Skin of body (tissue), 1 donor: ENCODE measurements at regions not wholly inside any gene's neighbourhood (a gene's known extent, or its start where the extent isn't known, plus 50 kb on each side); places are given as distances from the start of the nearest gene placed in this dataset.

ENCODE experiments used
- DNase-seq: peaks from one replicate; lab custom pipeline; 2025; lab: John Stamatoyannopoulos, UW

DNA sequence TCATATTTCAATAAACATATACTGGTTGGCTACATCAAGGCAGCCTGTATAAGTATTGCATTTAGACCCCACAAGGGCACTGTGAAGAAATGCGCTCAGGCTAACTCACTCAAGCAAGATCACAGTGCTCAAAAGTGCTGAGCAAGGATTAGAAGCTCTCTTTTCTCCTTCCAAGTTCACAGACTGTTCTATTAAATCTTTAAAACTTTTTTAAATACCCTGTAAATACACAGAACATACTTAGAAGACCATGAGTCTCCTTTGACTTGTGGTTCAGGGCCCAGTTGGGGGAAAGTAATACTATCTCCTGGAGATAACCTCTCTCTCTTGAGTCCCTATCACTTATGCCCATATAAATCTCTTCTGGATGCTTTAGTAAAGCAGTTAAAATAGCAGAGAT, 152.9 kb downstream of the SP3 start:
- DNase-seq: no peak

DNA sequence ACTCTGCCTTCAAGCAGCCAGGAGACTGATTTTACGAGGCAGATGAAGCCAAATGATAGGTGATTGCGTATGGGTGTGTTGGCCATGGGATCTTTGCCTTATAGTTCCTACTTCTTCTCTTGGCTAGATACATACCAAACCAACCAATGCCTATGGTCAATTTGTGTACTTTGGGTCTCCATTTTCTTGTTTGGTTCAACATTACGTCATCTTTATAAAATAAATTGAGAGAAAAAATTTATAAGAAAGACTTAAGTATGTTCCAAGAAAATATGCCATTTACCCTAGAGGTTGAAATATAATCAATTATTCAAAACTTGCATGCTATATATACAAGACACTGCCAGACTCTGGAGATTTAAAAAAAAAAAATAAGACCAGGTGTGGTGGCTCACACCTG, 150.9 kb downstream of the SP3 start:
- no peak for DNase-seq

GRCh38 chr2:173815772-173816171, 149.4 kb downstream of the SP3 start:
- DNase-seq: no peak

DNA sequence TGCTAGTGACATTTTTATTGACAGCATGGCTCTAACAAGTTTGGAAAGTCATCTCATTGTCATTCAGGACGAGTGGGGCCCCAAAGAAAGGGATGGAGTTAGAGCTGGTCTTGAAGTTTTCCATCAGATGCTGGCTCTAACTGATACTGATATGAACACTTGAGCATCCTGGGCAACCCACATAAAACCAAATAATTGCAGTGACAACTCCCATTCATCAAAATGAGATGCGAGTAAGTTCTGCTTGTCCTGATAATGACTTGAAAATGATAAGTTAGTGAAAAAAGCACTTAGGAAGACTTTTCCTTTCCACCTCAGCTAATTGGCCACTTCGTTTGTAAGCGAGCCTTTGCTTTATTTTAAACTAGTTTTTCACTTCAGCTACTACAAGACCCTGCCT, 147.6 kb downstream of the SP3 start:
- DNase-seq: no peak

GRCh38 chr2:173818285-173818684, 146.9 kb downstream of the SP3 start:
- DNase-seq: no peak

DNA sequence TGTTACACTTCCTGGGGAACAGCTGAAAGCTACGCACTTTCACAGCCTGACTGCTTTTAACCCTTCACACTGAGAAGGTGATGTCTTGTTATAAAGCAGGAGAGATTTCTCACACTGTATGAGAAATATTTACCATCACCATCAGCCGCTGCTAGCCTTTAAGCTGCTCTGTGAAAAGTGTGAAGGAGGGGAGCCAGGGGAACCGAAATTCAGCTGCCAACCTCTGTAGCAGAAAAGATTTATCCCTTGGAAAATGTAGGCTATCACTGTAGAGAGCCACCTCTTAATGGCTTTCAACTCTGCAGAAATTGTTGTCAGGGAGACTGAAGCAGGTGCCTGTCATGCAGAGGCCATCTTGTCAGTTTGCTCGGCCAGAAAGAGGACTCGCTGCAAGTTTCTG, 145.3 kb downstream of the SP3 start:
- no peak for DNase-seq

DNA sequence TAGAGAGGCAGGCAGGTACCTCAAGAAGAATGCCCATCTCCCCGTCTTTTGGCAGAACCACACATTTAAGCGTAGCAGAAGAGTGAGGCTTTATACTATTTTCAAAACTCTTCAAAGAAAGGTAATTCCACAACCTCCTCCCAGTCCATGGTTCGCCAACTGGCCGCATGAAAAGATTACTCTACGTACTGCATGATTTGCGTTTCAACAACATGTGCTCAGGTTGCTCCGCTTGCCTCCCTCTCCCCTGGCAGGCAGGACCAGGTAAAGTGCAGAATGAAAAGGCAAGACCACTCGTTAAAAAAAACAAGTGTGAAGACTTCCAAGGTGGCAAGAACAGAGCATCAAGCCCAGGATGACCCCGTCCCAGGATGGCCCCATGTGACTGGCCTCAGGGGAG, 143.7 kb downstream of the SP3 start:
- no peak for DNase-seq

GRCh38 chr2:173822889-173823542, 142.2 kb downstream of the SP3 start:
- no peak for DNase-seq

DNA sequence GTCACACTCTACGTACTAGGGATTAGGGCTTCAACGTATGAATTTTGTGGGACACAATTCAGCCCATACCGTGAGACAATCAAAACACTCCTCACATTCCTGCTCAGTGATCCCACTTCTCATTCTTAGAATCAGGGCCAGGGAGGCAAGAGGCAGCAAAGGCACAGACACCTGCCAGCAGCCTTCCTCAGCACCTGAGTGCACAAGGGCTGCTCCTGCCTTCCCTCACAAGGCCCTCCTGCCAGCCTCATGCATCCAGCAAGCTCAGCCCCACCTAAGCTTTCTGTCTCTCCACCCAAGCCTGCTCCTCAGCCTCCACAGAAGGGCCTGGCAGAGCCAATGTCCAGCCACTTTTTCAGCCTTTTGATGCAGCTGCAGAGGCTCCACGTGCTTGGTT, 141.6 kb downstream of the SP3 start:
- no peak for DNase-seq

DNA sequence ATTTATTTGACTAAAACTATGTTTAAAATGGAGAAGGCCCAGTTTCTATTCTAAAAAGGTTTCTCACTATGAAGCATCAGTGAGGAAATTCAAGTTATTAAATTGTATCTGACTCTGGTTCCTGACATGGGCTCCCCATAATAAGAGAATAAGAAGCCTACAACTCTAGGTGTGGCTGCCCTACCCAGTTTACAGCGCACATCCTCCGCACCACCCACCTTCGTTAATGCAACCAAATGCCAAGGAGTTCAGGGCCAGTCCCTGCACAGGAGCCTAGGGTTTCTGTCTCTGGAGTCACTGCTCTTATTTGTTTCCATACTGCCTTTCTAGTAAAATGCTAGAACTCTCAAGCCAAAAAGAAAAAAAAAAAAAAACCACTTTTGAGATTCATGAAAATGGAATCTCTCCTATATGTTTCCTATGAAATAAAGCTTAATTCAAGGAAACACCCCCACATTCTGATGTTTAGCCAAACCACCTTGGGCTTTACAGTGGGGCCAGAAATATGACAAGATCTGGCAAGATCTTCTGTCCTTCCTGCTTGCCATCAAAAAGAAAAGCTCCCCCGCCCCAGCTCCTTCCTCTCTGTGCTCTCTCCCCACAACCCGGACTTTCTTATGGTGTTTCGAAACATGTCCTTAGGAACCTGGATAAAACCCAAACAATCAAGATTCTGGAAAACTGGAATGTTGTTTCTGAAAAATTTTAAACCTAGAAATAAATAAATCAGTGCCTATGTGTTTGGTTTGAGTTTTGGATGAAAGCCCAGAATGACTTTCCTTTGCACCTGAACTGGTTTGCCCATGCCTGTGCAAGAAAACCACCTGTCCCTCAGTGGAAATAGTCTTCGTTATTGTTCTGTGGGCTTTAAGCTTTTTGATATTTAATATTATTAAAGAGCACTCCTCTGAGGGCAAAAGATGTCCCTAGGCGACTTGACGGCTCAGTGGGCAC, 136.7 kb downstream of the SP3 start:
- no peak for DNase-seq

GRCh38 chr2:173829727-173830126, 135.4 kb downstream of the SP3 start:
- DNase-seq: no peak

GRCh38 chr2:173830170-173830569, 135.0 kb downstream of the SP3 start:
- no peak for DNase-seq

DNA sequence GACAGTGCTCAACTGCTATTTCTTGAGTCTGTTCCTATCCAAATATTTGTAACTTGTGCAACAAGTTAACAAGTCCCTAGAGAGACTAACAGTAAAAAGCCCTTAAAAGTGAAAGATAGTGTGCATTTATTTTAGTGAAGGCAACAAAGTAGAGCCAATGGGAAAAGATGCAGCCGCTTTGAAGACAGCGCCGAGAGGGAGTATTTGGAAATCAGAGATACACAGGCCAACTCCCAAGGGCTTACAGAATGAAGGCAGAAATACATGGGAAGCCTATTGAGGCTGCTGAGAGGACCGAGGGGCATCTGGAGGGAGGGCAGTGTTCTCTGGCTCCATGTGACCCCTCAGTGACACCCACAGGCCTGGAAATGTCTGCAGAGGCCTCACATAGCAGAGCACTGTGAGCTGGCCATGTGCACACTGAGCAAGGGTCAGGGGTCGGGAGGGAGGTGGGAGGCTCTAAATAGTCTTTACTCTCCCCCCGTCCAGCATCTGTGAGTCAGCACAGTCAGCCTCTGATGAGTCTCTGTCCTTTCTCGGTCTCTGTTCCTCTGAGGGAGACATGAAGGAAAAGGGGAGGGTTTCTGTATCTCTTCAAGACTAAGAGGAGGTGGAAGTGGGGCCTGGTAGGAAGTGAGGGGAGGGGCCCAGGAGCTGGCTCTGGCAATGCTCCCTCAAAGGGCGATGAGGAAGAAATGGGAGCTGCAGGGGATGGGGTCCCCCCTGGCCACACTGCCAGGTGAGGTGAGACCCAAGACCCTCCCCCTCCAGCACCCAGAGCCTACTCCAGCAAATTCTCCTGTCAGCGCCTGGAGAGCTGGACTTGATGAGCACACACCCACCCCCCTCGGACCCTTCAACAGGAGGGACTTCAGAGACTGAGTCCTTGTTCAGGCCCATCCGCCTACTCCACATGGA, 133.6 kb downstream of the SP3 start:
- DNase-seq: peak; percentile 77

DNA sequence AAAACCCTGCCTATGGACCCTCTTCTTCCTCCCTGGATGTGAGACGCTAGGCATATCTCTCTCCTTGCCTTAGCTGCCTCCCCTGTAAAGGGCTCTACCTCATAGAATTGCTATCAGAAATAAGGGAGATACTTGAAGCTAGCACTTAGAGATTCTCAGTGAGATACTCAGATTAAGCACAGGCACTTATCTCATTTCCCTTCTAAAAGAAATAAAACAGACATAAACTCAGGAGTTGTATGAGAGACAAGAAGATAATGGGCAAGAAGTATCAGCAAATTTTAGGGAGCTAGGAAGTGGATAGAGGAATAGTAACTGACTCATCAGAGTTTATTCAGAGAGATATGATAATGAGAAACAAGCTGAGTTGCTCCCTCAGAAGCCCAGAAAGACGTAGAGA, 131.0 kb downstream of the SP3 start:
- no peak for DNase-seq

DNA sequence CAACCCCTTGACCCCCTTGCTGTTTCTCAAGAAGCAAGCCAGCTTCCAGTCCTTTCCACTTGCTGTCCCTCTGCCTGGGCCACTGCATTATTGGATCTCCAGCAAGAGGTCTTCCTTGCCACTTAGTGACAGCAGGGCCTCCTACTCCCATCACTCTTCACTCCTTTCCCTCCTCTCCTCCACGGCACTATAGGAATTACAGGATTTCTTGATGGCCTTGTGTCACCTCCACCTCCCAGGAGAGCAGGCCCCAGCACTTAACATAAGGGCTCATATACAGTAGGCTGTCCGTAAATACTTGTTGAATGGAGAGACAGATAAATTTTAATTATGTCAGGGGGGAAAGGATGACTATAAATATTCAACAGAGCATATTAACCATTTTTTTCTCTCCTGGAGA, 129.4 kb downstream of the SP3 start:
- DNase-seq: no peak

- DNase-seq: no peak
Measured at GRCh38 chr2:173841110-173841509, 124.1 kb downstream of the SP3 start.

- no peak for DNase-seq
Measured at GRCh38 chr2:173843526-173843925, 121.6 kb downstream of the SP3 start.

- DNase-seq: peak; percentile 86
Measured at GRCh38 chr2:173851141-173851641, 114.0 kb downstream of the SP3 start.

- no peak for DNase-seq
Measured at GRCh38 chr2:173854141-173854540, 111.0 kb downstream of the SP3 start.

DNA sequence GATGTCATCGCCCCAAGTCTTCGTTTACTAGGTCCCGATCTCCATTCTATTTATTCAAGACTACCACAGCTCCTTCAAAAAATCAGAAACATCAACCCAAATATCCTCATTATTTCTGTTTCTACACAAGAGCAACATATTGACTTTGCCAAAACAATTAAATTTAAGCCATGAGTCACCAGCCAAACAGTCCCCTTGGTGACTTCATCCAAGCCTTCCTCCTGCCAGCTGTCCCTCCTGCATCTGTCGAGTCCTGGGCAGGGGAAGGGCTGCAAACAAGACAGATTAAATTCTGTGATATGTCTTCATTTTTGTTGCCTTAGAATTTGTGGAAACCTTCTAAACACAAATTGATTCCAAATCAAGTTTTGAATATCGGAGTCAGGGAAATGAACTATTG, 110.3 kb downstream of the SP3 start:
- DNase-seq: no peak

DNA sequence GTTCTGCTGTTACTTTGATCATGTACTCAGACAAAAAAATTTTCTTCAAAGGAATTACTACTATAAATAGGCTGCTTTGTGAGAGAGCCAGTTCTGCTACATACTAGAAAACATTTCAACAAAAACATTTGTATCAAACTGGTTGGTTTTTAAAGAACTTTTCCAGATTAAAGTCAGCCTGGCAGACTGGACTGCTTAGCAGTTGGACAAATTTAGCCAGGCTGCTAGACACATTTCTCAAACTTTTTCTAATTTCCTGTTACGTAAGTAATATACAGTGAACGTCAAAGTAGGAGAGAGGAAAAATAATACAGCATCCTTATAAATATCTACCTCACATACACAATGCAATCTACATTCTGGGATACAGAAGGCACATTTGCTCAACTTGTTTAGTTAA, 109.5 kb downstream of the SP3 start:
- no peak for DNase-seq
